Heart right ventricle (tissue), 16 donors: ENCODE measurements at regions not wholly inside any gene's neighbourhood (a gene's known extent, or its start where the extent isn't known, plus 50 kb on each side); places are given as distances from the start of the nearest gene placed in this dataset.

Experiments
- ATAC-seq, 8 donors: fragments of 200-7000 bp; cut with Tn5 transposase; one replicate each; pipeline ENCODE4 v1.9.1; 2020; ENCODE audit warnings: mild to moderate bottlenecking in 8 of 8, moderate library complexity in 8 of 8, moderate number of reproducible peaks in 1 of 8
- DNase-seq, 2 donors: peaks; one replicate each; pipeline ENCODE4 v3.0.0-alpha.2; 2020
- H3K27ac ChIP-seq, 10 donors: fragments of 200-600 bp; sonication (generic) in 2 of 10; one replicate each; pipeline versions ENCODE4 v1.5.0 to v1.8.0; 2020 to 2022; ENCODE audit warnings: mild to moderate bottlenecking in 3 of 10
- H3K27me3 ChIP-seq, 7 donors: fragments of 200-600 bp; one replicate each; pipeline ENCODE4 v1.8.0; 2021 to 2022; ENCODE audit warnings: mild to moderate bottlenecking in 2 of 7
- H3K36me3 ChIP-seq, 9 donors: fragments of 200-600 bp; sonication (generic) in 1 of 9; one replicate each; pipeline versions ENCODE4 v1.5.0 to v1.8.0; 2020 to 2022; ENCODE audit warnings: mild to moderate bottlenecking in 2 of 9
- H3K4me1 ChIP-seq, 9 donors: fragments of 200-600 bp; sonication (generic) in 1 of 9; one replicate each; pipeline versions ENCODE4 v1.5.0 to v1.8.0; 2020 to 2022; ENCODE audit warnings: mild to moderate bottlenecking in 4 of 9
- H3K4me3 ChIP-seq, 10 donors: fragments of 200-600 bp; sonication (generic) in 2 of 10; one replicate each; pipeline versions ENCODE4 v1.5.0 to v1.8.0; 2020 to 2022; ENCODE audit warnings: mild to moderate bottlenecking in 7 of 10, moderate library complexity in 2 of 10
- H3K9me3 ChIP-seq, 11 donors: fragments of 200-600 bp in 10 of 11; sonication (generic) in 2 of 11; one replicate each; pipeline versions ENCODE4 v1.5.0 to v1.8.0; 2013 to 2022; ENCODE audit warnings: mild to moderate bottlenecking in 2 of 11, control low read depth in 1 of 11, moderate library complexity in 1 of 11
- WGBS, 2 donors: extraction: QIAGEN DNeasy Blood & Tissue Kit; methylation state at CpG; one replicate each; pipeline ENCODE4 v1.1.7; 2013; ENCODE audit warnings: inconsistent platforms in 1 of 2; 5-methylcytosine and 5-hydroxymethylcytosine counted together
- intact Hi-C, 10 donors: fragments of 100-400 bp; cut with DNase I; formaldehyde crosslinking; loops; one replicate each; pipeline versions ENCODE4 v1.11.1 to v1.14.2; 2022
- TF ChIP-seq, protein P1 (sequence below), 9 donors: fragments of 200-600 bp; sonication (generic) in 2 of 9; IDR thresholded peaks; one replicate each; pipeline versions ENCODE4 v1.5.0 to v1.8.0; 2021 to 2022; ENCODE audit warnings: antibody characterized with exemption in 9 of 9, mild to moderate bottlenecking in 5 of 9, moderate library complexity in 1 of 9
- donor health status: Arrhythmogenic right ventricular cardiomyopathy.
- donor health status: ischemic (EF 13 %, LVEDD 7.1; RV severe dilation, severe dysfunction).
- donor health status: healthy with polysubstance abuse.
- donor health status: DM: no; HTN: yes; CAD: no.
- donor health status: DM: no; HTN: no; CAD: no.
- donor health status: ischemic (EF 25% LVEDD 6.9; RV normal size, moderate dysfunction).
- donor health status: ischemic (EF 25% LVEDD 5.7; RV mildly dilated, moderate dysfunction).
- donor health status: healthy.
- donor health status: DM: yes; HTN: yes; CAD: no.
- donor health status: Ischemic cardiomyopathy.
- donor health status: ischemic (EF 35%, LVEDD 5.7; RV mildly dilated, moderate dysfunction).
- donor health status: nonischemic (EF 11% LVEDD 7.7; RV severe dilation, severe dysfunction).
- donor health status: DM: yes; HTN: yes; CAD: no.
- donor health status: PGD.
- donor health status: ischemic (EF 29% LVEDD 5.4; RV normal size, mild dysfunction).
- donor health status: nonischemic (EF 23%, LVEDD 6.1; RV moderate dilation, normal function).

DNA sequence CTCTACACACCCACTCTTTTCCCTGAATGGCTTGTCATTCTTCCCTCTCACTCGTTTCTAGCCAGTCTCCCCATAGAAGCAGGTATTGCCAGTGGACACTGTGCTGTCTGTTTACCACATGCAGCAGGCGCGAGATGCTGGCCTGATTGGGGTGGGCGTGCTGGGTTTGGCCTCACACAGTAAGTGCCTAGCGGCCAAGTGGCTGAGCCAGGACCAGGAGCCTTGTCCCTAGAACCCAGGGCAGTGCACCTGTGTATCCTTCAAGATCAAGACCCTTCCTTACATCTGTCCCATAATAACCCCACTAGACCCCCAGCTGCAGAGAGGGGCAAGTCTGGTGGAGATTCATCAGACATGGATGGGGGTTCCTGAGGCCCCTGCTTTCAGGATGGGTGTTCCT is 112.8 kb upstream of the IRX4 start:
- WGBS, 2 donors = 80 to 82% methylated on average over 5 of the region's 5 CpGs
- peaks cover 0 to 11% (median 0%) of the 10 kb centered on the region in 11 donors for H3K9me3 ChIP-seq

DNA sequence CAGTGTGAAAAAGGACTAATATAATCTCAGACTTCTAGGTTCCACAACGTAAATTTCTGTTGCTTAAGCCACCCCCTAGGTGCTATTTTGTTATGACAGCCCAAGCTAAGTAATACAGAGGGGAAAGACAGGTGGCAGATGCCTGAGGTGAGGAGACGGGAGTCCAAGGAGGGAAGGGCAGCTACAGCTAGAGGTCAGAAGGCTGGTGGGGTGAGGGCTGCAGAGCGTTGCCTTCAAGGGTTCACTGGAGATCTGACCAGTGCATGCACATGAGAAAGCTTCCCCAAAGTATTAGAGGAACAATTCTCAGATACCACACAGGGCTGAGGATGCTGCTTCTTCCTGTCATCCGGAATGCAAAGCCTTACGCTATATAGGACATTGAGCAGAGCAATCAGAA is 104.7 kb upstream of the IRX4 start:
- H3K4me3 ChIP-seq = no peak overlapping the region
- H3K4me1 ChIP-seq = no peaks in the 10 kb centered on the region
- TF ChIP-seq, protein P1, sequence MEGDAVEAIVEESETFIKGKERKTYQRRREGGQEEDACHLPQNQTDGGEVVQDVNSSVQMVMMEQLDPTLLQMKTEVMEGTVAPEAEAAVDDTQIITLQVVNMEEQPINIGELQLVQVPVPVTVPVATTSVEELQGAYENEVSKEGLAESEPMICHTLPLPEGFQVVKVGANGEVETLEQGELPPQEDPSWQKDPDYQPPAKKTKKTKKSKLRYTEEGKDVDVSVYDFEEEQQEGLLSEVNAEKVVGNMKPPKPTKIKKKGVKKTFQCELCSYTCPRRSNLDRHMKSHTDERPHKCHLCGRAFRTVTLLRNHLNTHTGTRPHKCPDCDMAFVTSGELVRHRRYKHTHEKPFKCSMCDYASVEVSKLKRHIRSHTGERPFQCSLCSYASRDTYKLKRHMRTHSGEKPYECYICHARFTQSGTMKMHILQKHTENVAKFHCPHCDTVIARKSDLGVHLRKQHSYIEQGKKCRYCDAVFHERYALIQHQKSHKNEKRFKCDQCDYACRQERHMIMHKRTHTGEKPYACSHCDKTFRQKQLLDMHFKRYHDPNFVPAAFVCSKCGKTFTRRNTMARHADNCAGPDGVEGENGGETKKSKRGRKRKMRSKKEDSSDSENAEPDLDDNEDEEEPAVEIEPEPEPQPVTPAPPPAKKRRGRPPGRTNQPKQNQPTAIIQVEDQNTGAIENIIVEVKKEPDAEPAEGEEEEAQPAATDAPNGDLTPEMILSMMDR (IDR thresholded peaks at IDR 0.05) = no peak
- no peak for DNase-seq
- H3K36me3 ChIP-seq = no peaks in the 10 kb centered on the region
- H3K9me3 ChIP-seq = peaks cover 0 to 16% (median 0%) of the 10 kb centered on the region in 11 donors
- WGBS, 2 donors = 77 to 79% methylated on average over 5 of the region's 5 CpGs
- no peak for ATAC-seq
- no peak overlapping the region for H3K27ac ChIP-seq
- H3K27me3 ChIP-seq = no peaks in the 10 kb centered on the region
- intact Hi-C loops = no loop called here

More for the DNA sequence above, 112.8 kb upstream of the IRX4 start:
- Histone ChIP-seq H3K27me3 (no peaks in the 10 kb centered on the region), H3K4me3 (no peak overlapping the region), H3K36me3 (no peaks in the 10 kb centered on the region), H3K27ac (no peak overlapping the region), H3K4me1 (no peaks in the 10 kb centered on the region)
- ATAC-seq = no peak
- TF ChIP-seq, protein P1 (IDR thresholded peaks at IDR 0.05) = no peak
- DNase-seq = no peak
- intact Hi-C loops = no loop called here

DNA sequence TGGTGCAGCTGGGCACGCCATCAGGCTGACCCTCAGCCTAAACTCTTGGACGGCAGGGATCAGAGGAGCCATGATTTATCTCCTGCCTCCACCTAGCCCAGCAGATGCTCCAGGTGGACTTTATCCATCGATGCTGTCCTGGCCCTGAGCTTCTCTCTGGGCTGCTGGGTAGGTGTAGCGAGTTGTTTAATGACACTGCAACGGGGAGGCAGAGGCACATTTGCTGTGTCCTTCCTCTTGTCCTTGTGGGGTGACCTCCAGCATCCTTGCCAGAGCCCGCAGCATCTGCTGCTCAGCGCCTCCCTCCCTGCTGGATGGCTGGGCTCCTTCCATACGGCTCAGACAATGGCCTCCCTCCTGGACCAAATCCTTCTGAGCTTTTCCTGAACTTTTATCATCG is 103.1 kb upstream of the IRX4 start:
- WGBS, 2 donors = 82% methylated on average over 9 of the region's 9 CpGs
- Histone ChIP-seq H3K9me3 (peaks cover 0 to 14% (median 0%) of the 10 kb centered on the region in 11 donors), H3K27ac (no peak overlapping the region), H3K4me1 (no peaks in the 10 kb centered on the region), H3K27me3 (no peaks in the 10 kb centered on the region), H3K4me3 (no peak overlapping the region), H3K36me3 (no peaks in the 10 kb centered on the region)
- TF ChIP-seq, protein P1 (IDR thresholded peaks at IDR 0.05) = no peak
- no peak for DNase-seq
- ATAC-seq = no peak
- intact Hi-C loops = no loop called here

DNA sequence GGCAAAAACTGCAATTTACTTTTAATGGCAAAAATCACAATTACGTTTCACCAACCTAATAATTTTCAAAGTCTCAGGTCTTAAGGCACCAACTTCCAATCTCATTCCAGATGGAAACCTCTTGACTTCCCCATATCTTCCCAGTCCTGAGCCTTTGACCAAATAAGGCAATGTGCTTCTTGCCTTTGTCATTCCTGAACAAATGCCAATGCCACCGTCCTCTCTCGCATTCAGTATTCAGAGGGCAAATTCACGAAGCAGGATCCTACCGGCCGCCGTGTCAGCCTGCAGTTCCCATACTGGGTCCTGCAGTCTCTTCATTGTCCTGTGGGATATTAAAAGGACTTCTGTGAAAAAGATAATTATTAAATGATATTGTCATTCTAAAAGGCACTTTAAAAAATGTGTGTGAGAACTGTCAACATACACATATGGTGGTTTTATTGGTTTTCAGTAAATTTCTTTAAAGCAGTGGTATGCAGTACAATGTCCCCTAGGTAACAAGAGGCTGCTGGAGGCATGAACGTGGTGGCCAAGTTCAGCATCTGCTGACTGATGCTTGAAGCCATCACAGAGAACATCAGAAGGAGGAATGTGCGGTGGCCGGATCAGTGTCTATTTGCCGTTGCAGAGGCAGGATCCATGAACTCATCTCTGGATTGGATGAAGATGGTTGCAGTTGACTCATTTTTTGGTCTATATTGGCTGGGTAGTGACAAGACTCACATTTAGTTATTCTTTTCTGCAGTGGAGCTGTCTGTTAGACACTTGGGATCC is 101.4 kb upstream of the IRX4 start:
- intact Hi-C loops = no loop called here
- Histone ChIP-seq H3K27me3 (no peaks in the 10 kb centered on the region), H3K9me3 (peaks cover 0 to 3% (median 0%) of the 10 kb centered on the region in 11 donors), H3K4me3 (no peak overlapping the region), H3K36me3 (no peaks in the 10 kb centered on the region), H3K4me1 (no peaks in the 10 kb centered on the region), H3K27ac (no peak overlapping the region)
- 77 to 87% methylated on average over 11 of the region's 11 CpGs for WGBS, 2 donors
- ATAC-seq = no peak
- TF ChIP-seq, protein P1 (IDR thresholded peaks at IDR 0.05) = no peak
- no peak for DNase-seq
